Putamen (tissue), 1 donor: ENCODE measurements at regions not wholly inside any gene's neighbourhood (a gene's known extent, or its start where the extent isn't known, plus 50 kb on each side); places are given as distances from the start of the nearest gene placed in this dataset.

Experiments used
- DNase-seq: peaks from one replicate; pipeline ENCODE4 v3.0.0-alpha.2; 2016; ENCODE audit warnings: low spot score

DNA sequence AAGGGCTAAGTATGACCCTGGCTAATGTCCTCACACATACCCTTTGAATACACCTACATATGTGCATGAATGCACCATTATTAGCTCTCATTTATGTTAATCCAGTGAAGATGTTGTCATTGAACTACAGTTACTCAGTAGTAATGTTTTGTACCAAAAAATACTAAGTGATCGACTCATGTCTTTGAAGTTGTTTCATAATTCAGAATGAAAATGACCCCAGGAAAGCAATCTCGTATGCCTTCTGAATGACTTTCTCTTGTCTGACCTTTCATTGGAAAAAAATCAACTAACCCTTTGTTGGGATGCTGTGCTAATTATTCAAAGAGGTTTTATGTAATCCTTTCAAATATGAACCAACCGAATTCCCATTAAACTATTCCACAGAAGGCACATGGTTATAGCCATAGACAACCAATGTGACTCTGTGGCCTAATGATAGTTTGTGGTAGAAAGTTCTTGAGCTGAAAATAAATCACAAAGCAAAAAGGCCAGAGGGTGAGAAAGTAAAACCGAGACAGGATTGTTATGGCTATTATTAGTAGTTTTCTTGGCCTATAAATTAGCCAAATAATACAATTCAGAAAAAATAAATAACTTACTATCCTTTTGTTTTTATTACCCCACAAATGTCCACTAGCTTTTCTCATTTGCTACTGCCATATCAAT, 86.8 kb upstream of the STARD13 start:
- no peak for DNase-seq

DNA sequence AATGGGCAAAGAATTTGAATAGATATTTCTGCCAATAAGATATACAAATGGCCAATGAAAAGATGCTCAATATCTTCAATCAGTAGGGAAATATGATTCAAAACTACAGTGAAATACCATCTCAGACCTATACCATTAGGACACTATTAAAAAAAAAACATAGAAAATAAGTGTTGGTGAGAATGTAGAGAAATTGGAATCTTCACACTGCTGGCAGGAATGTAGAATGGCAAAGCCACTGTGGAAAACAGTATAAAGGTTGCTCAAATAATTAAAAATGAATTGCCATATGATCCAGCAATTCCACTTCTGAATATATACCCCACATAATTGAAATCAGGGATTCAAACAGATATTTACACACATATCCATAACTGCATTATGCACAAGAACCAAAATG, 88.1 kb upstream of the STARD13 start:
- no peak for DNase-seq

DNA sequence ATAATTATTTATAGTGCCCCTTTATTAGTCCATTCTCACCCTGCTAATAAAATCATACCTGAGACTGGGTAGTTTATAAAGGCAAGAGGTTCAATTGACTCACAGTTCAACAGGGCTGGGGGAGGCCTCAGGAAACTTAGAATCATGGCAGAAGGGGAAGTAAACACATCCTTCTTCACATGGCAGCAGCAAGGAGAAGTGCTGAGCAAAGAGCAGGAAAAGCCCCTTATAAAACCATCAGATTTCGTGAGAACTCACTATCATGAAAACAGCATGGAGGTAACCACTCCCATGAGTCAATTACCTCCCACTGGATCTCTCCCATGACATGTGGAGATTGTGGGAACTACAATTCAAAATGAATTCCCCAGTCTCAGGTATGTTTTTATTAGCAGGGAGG, 89.9 kb upstream of the STARD13 start:
- no peak for DNase-seq

DNA sequence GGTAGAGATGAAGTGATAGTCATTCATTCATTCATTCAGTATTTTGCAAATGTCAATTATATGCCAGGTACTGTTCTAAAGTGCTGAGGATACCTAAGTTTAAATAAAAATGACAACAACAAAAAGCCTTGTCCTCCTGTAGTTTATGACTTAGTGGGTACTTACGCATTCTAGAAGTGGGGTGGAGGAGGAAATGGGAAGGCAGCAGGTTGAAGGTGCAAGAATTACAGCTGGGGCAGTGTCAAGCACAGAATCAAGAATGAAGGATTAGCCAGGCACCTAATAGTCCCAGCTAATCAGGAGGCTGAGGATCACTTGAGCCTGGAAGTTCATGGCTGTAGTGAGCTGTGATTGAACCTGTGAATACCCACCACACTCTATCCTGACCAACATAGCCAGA, 90.7 kb upstream of the STARD13 start:
- DNase-seq = no peak

DNA sequence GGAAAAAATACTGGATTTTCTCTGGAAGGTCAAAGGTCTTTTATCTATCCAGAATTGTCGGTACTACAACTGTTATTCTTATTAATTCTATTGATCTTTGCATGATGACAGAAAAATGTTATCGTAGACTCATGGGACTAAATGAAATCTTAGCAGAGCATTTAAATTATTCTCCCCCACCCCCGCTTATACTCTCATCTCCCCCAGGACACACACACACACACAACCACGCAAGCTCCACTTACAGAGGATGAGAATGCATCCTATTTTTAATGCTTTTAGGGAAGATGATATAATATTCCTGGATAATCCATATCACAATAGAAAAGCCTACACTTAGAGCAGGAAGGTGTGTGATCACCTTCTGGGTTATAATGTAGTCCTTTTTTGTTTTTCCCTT, 91.9 kb upstream of the STARD13 start:
- DNase-seq = no peak

DNA sequence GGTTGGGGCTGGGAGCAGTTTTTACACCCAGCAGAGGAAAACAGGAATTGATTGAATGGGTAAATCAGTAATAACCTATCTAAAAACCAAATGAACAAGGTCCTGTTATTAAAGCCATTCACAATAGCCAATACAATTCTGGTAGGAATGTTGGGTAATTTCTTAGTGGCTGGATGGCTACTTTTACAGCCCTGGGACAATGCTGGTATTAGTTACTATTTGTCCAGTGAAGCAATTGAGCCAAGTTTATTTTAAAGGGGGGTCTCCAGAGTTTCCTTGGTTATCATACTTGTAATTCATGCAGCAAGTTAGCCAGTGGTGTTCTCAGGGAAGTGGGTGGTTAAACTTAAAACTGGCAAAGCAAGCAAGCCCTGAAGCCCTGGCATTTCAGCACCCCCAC, 92.3 kb upstream of the STARD13 start:
- DNase-seq = no peak

DNA sequence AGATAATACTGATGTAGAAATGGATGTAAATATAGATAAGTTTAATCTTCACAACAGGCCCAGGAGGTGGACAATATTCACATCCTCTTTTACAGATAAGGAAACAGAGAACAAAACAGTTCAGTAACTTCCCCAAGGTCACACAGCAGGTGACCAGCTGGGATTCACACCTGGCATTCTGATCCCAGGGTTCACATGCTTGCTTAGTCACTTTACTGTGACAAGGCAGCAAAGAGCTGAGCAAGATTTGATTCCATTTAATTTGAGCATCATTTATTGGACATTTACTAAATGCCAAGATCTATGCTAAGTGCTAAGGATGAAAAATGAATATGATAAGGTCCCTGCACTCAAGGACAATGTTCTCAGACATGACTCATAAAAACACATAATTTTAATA, 94.1 kb upstream of the STARD13 start:
- no peak for DNase-seq

DNA sequence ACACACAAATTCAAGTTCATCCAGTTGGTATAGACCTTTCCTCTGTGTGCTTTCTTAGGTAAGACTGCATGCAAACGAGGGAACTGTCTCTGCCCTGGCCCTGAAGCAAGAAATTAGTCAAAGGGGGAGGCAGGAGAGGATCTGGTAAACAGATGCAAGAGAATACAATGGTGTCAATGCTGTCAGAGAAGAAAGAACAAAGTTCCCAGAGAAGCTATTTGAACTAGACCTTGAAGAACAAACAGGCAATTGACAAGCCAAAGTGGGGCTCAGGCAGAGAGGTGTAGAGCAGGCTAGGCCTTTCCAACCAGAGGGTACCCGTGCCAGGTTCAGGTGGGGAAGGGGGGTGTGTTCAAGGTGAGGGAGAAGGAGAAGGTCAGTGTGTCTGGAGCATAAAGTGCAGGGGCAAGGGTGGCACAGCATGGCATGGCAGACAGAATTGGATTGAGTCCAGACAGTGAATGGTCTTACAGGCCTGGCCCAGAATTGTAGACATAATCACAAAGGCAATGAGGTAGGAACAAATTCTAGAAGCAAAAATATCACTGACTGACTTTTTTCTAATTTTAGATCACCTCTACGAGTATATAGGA, 95.0 kb upstream of the STARD13 start:
- DNase-seq = no peak

DNA sequence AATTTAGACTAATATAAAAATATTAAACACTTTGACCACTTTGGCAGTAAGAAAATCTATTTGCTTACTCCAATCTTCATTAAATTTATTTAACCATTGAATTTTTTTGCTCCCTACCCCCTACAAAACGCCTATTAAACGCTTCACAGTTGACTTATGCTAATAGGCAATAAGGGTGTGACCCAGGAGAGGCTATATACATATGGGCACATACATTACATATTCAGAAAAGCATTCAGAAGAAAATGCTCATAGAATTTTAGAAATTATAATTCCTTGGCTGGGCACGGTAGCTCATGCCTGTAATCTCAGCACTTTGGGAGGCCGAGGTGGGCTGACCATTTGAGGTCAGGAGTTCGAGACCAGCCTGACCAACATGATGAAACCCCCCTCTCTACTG, 95.6 kb upstream of the STARD13 start:
- DNase-seq = no peak

DNA sequence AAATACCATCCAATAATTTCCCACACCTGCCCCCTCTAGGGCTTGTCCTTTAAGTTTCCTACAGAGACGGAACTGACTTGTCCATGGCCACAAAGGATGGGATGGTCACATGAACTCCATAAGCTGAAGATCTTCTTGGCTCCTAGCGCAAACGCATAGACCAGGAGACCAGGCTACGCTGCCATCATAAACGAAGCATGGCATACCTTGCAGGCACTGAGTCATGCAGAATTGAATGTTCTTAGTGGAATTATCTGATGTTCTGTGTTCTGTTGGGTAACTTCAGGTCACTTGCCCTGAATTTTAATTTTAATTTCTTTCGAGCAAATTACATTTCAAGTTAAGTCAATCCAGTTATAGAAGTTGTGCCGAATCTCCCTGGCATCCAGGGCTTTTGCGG, 96.4 kb upstream of the STARD13 start:
- no peak for DNase-seq

DNA sequence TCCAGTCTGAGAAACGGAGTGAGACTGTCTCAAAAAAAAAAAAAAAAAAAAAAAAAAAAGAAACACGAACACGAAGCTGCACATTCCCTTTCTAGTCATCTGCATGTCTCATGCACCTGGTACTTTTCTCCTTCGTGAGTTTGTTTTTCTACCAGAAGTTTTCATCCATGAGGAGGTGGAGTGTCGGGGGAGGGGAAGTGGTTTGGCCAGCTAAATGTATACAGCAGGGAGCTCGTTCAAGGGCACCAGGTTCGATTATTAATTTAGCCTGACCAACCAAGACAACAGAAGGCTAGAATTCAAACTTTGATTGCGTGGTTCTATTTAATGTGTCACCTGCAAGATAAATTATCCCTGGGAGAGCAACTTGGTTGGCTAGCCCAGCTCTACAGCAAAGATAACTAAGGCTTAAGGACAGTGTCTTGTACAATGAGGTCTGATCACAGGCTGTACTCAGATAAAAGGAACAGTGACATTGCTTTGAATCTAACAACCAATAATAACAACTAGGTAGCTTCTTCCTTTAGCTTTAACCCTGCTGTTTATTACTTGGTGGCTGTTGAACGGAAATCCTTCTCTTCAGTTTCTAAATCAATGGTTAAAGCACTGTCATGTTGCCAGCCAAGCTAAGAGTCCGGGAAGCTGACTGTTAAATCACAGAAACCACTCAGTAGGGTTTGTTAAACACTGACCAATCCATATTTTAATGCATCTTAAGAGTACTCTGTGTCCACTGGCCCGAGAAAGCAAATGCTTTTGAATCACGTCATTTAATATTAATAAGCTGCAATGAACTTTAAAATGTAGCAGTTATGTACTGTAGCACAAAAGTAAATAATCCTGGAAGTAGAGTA, 98.4 kb upstream of the STARD13 start:
- no peak for DNase-seq

DNA sequence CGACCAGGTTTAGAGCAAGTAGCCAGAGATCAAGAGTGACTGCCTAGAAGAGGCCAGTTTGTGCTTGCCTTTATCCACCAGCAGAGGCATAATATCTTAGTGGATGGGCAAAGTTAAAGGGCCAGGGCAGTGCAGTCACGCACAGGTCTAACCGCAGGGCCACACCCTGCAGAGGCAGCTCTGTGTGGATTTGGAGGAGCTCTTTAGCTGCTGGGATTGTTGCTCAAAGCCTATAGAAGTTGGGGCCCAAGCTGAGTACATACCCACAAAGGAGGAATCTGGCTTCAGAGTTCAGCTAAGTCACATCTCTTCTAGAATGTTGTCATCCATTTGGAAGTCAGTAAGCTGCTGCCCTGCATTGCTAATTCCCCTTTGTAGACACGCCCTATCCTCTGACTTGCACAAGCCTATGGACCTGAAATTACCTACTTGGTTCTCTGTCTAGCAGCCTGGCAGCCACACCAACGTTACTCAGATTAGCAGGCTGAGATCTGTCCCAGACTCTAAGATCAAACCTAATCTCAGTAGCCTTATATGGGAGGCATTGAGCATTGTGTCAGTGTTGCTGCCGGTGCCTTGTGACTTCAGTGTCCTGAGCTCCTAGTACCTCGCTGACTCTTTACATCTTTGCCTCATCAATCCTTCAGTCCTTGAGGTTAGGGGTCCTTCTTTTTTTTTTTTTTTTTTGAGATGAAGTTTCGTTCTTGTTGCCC, 102.9 kb upstream of the STARD13 start:
- no peak for DNase-seq

DNA sequence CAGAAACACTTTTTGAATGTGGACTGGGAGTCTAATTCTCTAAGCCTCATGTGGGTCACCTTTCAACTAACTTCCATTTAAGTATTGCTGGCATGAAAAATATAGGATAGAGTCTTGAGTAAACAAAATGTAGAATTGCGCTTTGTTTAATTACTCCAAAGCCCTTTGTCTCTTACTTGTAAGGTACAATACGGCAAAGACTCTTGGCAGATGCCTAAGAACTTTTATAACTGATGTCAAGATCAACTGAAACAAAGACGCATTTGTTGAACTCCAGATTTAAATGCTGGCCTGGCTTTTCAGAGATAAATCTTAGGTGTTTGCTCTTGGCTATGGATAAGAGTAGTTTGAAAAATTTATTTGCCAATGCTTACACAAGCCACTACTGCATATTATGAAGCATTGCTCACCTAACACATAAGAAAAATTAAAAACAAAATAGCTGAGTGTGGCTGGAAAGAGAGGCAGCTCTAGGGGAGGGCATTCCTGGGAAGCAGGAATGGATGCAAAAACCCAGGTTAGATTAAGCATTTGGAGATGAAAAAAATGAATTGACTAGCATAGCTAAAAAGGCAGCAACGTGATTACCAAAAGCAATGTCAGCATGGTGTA, 107.3 kb upstream of the STARD13 start:
- DNase-seq = no peak

DNA sequence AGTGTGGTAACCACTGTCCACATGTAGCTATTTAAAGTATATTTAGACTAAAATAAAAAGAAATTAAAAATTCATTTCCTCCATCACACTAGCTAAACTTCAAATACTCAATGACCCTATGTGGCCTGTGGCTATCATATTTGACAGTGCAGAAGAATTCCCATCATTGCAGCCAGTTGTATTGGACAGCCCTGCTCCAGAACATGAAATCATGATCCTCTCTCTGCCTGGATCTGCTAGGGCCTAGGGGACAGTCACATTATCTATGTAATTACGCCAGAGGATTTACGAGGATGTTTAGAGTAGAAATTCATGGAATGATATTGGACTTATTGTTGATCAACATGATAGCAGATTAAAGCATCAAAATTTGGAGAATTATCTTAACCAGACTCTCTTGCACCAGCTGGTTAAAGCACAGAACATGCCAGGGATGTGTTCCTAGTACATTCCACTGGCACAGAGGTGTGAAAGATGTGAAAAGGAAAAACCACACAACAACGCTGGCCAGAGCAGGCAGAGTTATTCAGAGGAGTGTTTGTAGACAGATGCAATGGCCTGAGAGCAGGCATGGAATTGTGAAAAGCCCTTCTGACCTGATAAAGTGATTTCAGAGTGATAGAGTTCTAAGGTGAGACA, 108.9 kb upstream of the STARD13 start:
- DNase-seq = no peak

DNA sequence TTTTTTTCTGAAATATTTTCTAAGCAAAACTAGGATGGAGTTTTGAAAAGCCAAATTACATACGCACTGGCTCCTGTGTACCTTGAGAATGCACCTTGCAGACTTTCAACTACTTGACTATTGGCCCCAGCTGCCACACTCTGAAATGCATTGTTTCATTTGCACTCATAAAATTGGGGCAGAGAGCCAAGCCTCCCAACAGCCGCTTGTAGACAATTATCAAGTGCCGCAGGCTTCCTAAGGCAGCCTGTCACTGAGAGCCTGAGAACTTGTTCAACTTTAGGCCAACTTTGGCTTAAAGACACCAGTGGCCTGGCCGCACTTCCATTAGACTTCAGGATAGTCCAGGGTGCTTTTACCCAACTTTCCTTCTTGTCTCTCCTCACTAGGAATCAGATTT, 115.7 kb upstream of the STARD13 start:
- DNase-seq = no peak

DNA sequence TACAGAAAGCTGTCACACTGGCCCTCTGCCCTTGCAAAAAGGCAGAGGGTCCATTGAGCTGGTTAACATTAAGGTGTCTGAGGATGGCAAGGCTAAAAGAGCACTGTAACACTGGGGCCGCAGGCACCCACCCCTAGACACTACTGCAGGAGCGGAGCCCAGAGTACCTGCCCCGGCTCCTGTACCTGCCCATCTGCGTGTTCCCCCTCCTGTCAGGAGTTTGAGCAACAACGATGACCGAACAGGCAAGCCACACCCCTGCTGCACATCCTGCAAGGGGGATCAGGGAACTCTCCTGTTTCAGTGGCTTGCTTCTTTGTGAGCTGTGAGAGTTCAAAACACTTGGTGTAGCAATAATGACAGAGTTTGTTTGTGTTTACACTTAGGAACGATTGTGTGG, 117.4 kb upstream of the STARD13 start:
- no peak for DNase-seq

DNA sequence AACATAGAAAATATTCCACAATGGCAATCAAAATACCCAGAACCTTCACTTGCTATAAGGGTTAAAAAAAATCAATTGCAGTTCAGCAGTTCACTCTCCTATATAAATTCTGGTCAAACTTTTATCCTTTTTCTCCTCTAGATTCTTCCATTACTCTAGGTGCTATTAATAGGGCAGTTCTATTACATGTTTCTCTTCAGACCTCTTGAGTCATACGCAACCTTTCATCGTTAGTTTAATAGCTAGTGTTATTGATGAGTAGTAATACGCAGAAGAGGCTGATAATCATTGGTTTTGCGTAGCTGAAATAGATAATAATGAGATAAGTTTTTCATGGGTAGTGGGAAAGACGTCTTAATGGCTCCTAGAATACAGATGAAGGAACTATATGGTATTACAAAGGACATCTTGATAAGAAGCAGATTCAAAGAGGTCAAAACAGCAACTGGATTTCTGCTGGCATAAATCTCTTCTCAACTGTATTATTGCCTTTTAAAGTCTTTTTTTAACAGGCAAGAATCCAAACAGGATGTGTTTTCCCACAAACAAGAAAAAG, 118.3 kb upstream of the STARD13 start:
- DNase-seq = no peak

DNA sequence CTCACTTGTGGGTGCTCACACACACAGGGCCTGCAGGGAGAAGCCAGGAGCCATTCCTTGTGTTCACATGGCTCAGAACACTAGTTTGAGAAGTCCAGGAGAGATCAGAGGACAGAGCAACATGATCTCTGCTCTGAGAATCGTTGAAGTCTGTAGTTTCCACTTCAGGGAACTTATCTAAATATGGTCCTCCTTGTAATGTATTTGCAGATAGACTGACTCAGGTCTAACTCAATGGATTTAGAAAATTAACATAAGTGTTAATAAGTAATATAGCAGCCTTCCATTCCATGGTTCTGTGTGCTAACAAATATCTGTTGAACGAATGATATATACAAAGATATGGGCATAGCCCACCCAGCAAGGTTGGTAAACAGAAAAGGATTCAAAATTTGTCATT, 119.8 kb upstream of the STARD13 start:
- no peak for DNase-seq

DNA sequence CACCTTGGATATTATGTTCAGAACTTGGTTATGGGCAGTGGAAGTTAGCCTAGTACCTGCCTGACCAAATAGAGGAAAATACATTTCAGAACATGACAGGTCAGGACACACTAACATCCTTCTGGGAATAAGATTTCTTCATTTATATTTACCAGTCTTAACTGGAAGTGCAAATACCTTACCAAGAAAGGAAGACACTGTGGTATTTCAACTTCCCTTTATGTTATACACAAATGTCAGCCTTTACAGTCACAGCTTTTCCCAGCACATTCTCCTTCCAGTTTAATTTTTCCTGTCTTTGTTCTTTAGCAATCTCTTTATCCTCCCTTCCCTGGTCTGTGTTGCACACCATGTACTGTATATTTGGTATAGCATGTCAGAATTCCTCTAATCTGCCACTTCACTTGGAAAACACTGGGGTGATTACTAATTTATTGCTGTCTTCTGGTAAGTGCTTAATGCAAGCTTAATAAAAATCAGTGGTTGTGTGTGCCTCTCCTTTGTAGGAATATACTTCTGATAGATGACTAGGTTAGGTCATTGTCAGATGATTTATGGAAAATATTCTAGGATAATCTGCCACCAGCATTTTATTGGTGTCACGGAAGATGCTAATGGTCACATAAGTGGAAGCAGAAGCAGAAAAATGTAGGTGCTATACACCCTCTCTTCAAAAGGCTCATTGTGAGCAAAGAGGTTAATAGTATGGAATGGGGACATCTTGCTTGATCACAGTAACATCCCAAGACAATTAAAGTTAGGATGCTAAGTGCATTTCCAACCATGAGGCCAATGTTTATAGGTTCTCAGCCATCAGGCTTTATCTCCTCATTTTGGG, 124.3 kb upstream of the STARD13 start:
- DNase-seq = no peak

DNA sequence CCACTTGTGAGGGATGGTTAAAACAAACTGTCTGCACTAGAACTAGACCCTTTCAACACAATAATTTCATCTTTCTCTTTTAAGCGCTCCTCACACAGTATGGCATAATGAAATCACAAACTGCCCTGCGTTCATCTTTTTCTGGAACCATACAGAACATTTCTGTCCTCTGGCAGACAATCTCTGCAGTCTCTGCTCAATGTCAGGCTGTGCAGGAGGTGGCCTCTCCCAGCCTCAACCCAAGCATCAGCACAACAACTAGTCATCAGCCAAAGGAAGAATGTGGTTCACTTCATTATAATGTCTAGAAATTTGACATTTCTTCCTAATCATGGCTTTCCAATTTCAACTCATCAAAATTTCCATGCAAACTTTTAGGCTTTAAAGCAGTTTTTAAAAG, 125.1 kb upstream of the STARD13 start:
- DNase-seq = no peak

DNA sequence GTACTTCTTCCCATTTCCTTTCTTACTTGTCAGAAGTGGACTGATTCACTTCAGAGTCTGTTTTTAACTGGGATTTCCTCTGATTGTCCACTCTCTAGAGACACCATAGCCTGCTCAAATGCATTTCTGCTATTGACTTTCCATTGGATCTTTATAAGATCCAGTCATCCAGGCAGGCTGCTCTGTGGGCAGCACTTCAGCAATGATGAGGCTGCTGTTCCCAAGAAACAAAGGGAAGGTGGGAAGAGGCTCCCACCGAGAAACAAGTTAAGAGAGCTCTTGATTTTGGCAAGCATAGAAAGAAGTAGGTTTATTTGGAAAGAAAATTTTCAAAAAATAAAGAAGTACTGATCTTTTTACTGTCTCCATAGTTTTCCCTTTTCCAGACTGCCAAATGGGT, 125.8 kb upstream of the STARD13 start:
- DNase-seq = no peak
